Astrocyte of the spinal cord (primary cell): ENCODE measurements at regions not wholly inside any gene's neighbourhood (a gene's known extent, or its start where the extent isn't known, plus 50 kb on each side); places are given as distances from the start of the nearest gene placed in this dataset.

ENCODE experiments used
- DNase-seq: peaks from one replicate; pipeline ENCODE4 v3.0.0; 2011; ENCODE audit warnings: low read depth, low spot score
- H3K4me3 ChIP-seq: 2 replicates; pipeline ENCODE4 v1.5.1; 2011; ENCODE audit warnings: low read depth, mild to moderate bottlenecking, low read length, moderate library complexity
- CTCF ChIP-seq: IDR thresholded peaks from 2 replicates; pipeline ENCODE4 v1.5.1; 2012; ENCODE audit warnings: low read depth, mild to moderate bottlenecking, low read length, inconsistent platforms
- in situ Hi-C: cut with HindIII; loops from 2 replicates; pipeline ENCODE4 v1.10.0; 2017; ENCODE audit warnings: low sequenced_read_pairs

- peak; percentile 66 for DNase-seq
- in situ Hi-C loops, result no loop called here
- no peak overlapping the region for H3K4me3 ChIP-seq
- TF ChIP-seq CTCF, result peak; percentile 73
Observed at GRCh38 chr15:58269455-58270414, 131.6 kb downstream of the AQP9 start.

GRCh38 chr15:58271410-58271809 is 133.2 kb downstream of the AQP9 start:
- no peak overlapping the region for H3K4me3 ChIP-seq
- no peak for DNase-seq
- TF ChIP-seq CTCF, result no peak
- in situ Hi-C loops, result no loop called here

GRCh38 chr15:58273104-58273503 is 134.9 kb downstream of the AQP9 start:
- TF ChIP-seq CTCF, result no peak
- in situ Hi-C loops, result no loop called here
- no peak for DNase-seq
- no peak overlapping the region for H3K4me3 ChIP-seq

- H3K4me3 ChIP-seq, result no peak overlapping the region
- DNase-seq, result no peak
- in situ Hi-C loops, result no loop called here
- no peak for TF ChIP-seq CTCF
Observed at GRCh38 chr15:58274885-58275284, 136.7 kb downstream of the AQP9 start.

- H3K4me3 ChIP-seq, result no peak overlapping the region
- in situ Hi-C loops, result no loop called here
- TF ChIP-seq CTCF, result no peak
- no peak for DNase-seq
Observed at GRCh38 chr15:58275785-58276184, 137.6 kb downstream of the AQP9 start.

GRCh38 chr15:58276924-58277323 is 138.7 kb downstream of the AQP9 start:
- H3K4me3 ChIP-seq, result no peak overlapping the region
- in situ Hi-C loops, result no loop called here
- no peak for TF ChIP-seq CTCF
- no peak for DNase-seq
